H9 (cell line): ENCODE measurements at regions not wholly inside any gene's neighbourhood (a gene's known extent, or its start where the extent isn't known, plus 50 kb on each side); places are given as distances from the start of the nearest gene placed in this dataset.

Experiments
- DNase-seq: peaks from one replicate; pipeline ENCODE4 v3.0.0-alpha.2; 2017
- H2AFZ ChIP-seq: one replicate; pipeline ENCODE4 v1.6.1; 2013; ENCODE audit warnings: mild to moderate bottlenecking, low read length, control low read depth, moderate library complexity
- H2AK5ac ChIP-seq: 2 replicates; pipeline ENCODE4 v1.6.1; 2013; ENCODE audit warnings: low read length, control low read depth, mixed read lengths; ENCODE audit not compliant: insufficient read length
- H2BK120ac ChIP-seq: one replicate; pipeline ENCODE4 v1.6.1; 2013; ENCODE audit warnings: low read depth, mild to moderate bottlenecking, low read length, control low read depth, inconsistent platforms; ENCODE audit not compliant: poor library complexity, severe bottlenecking
- H2BK12ac ChIP-seq: 2 replicates; pipeline ENCODE4 v1.6.1; 2013; ENCODE audit warnings: low read length, control low read depth, mixed read lengths, low read depth; ENCODE audit not compliant: insufficient read length
- H2BK15ac ChIP-seq: 2 replicates; pipeline ENCODE4 v1.6.1; 2013; ENCODE audit warnings: low read depth, low read length, control low read depth
- H2BK20ac ChIP-seq: one replicate; pipeline ENCODE4 v1.6.1; 2013; ENCODE audit warnings: low read depth, mild to moderate bottlenecking, low read length, control low read depth, inconsistent platforms; ENCODE audit not compliant: poor library complexity, severe bottlenecking
- H2BK5ac ChIP-seq: 2 replicates; pipeline ENCODE4 v1.6.1; 2013; ENCODE audit warnings: low read length, control low read depth, mixed read lengths; ENCODE audit not compliant: insufficient read length
- H3K14ac ChIP-seq: 2 replicates; pipeline ENCODE4 v1.6.1; 2013; ENCODE audit warnings: low read length, control low read depth; ENCODE audit not compliant: insufficient read depth
- H3K18ac ChIP-seq: 2 replicates; pipeline ENCODE4 v1.6.1; 2013; ENCODE audit warnings: low read depth, mild to moderate bottlenecking, mixed read lengths, low read length, control low read depth; ENCODE audit not compliant: insufficient read length
- H3K23ac ChIP-seq: 2 replicates; pipeline ENCODE4 v1.6.1; 2013; ENCODE audit warnings: low read length, control low read depth, mixed read lengths, low read depth; ENCODE audit not compliant: insufficient read length
- H3K23me2 ChIP-seq: 2 replicates; pipeline ENCODE4 v1.6.1; 2013; ENCODE audit warnings: low read depth, mild to moderate bottlenecking, mixed read lengths, low read length, control low read depth; ENCODE audit not compliant: insufficient read length, poor library complexity, severe bottlenecking
- H3K27ac ChIP-seq: 2 replicates; pipeline ENCODE4 v1.5.1; 2013; ENCODE audit warnings: low read length, control low read depth, mixed read lengths, low read depth; ENCODE audit not compliant: insufficient read length
- H3K27me3 ChIP-seq: 2 replicates; pipeline ENCODE4 v1.6.1; 2013; ENCODE audit warnings: low read length, control low read depth, inconsistent platforms; ENCODE audit not compliant: insufficient read depth
- H3K4ac ChIP-seq: 2 replicates; pipeline ENCODE4 v1.6.1; 2013; ENCODE audit warnings: low read depth, mild to moderate bottlenecking, control low read depth, inconsistent platforms, low read length, moderate library complexity
- H3K4me1 ChIP-seq: 2 replicates; pipeline ENCODE4 v1.6.1; 2013; ENCODE audit warnings: low read length, control low read depth, inconsistent platforms; ENCODE audit not compliant: insufficient read depth
- H3K4me2 ChIP-seq: 2 replicates; pipeline ENCODE4 v1.6.1; 2013; ENCODE audit warnings: low read length, control low read depth, mixed read lengths; ENCODE audit not compliant: insufficient read length, insufficient read depth
- H3K56ac ChIP-seq: 2 replicates; pipeline ENCODE4 v1.6.1; 2013; ENCODE audit warnings: low read depth, mild to moderate bottlenecking, mixed read lengths, low read length, control low read depth; ENCODE audit not compliant: insufficient read length
- H3K79me1 ChIP-seq: 2 replicates; pipeline ENCODE4 v1.6.1; 2013; ENCODE audit warnings: low read depth, mild to moderate bottlenecking, moderate library complexity, low read length, control low read depth, inconsistent platforms; ENCODE audit not compliant: insufficient read depth, poor library complexity, severe bottlenecking
- H3K79me2 ChIP-seq: 2 replicates; pipeline ENCODE4 v1.6.1; 2013; ENCODE audit warnings: low read length, control low read depth, inconsistent platforms; ENCODE audit not compliant: insufficient read depth
- H3K9ac ChIP-seq: 2 replicates; pipeline ENCODE4 v1.6.1; 2013; ENCODE audit warnings: low read length, control low read depth, mixed read lengths; ENCODE audit not compliant: insufficient read length; ENCODE audit errors: extremely low read depth
- H3K9me3 ChIP-seq: one replicate; pipeline ENCODE4 v1.6.1; 2013; ENCODE audit warnings: low read depth, low read length, inconsistent platforms; ENCODE audit not compliant: control insufficient read depth
- H3T11ph ChIP-seq: one replicate; pipeline ENCODE4 v1.6.1; 2013; ENCODE audit warnings: mild to moderate bottlenecking, low read length, control low read depth, inconsistent platforms
- H4K20me1 ChIP-seq: one replicate; pipeline ENCODE4 v1.6.1; 2013; ENCODE audit not compliant: control insufficient read depth, insufficient read length, insufficient read depth
- H4K5ac ChIP-seq: 2 replicates; pipeline ENCODE4 v1.6.1; 2013; ENCODE audit warnings: low read depth, mild to moderate bottlenecking, mixed read lengths, low read length, control low read depth; ENCODE audit not compliant: insufficient read length
- H4K8ac ChIP-seq: replicated peaks from 2 replicates; pipeline ENCODE4 v1.6.1; 2013; ENCODE audit warnings: low read length, control low read depth, mixed read lengths, low read depth; ENCODE audit not compliant: insufficient read length
- H4K91ac ChIP-seq: 2 replicates; pipeline ENCODE4 v1.6.1; 2013; ENCODE audit warnings: low read depth, mild to moderate bottlenecking, moderate library complexity, mixed read lengths, low read length, control low read depth; ENCODE audit not compliant: insufficient read length
- H3K27ac Mint-ChIP-seq, 3 experiments: 2 replicates in 2 of 3; 3 replicates in 1 of 3; pipeline ENCODE4 v1.8.0; 2020 to 2021; ENCODE audit warnings: mixed read lengths in 3 of 3, mild to moderate bottlenecking in 1 of 3, moderate library complexity in 1 of 3
- H3K27me3 Mint-ChIP-seq: 2 replicates; pipeline ENCODE4 v1.8.0; 2021; ENCODE audit warnings: low read depth, mild to moderate bottlenecking, moderate library complexity, mixed read lengths
- H3K36me3 Mint-ChIP-seq, 3 experiments: 2 replicates in 2 of 3; 3 replicates in 1 of 3; pipeline ENCODE4 v1.8.0; 2020 to 2021; ENCODE audit warnings: low read depth in 3 of 3, mixed read lengths in 3 of 3; ENCODE audit not compliant: insufficient read depth in 1 of 3
- H3K4me1 Mint-ChIP-seq, 2 experiments: 2 replicates each; pipeline ENCODE4 v1.8.0; 2020; ENCODE audit warnings: mixed read lengths in 2 of 2
- H3K4me3 Mint-ChIP-seq, 2 experiments: 2 replicates in 1 of 2; 3 replicates in 1 of 2; pipeline ENCODE4 v1.8.0; 2020 to 2021; ENCODE audit warnings: mild to moderate bottlenecking in 2 of 2, mixed read lengths in 2 of 2, moderate library complexity in 1 of 2
- H3K9me3 Mint-ChIP-seq, 2 experiments: 2 replicates in 1 of 2; 3 replicates in 1 of 2; pipeline ENCODE4 v1.8.0; 2020; ENCODE audit warnings: mild to moderate bottlenecking in 2 of 2, mixed read lengths in 2 of 2, moderate library complexity in 1 of 2
- CTCF ChIP-seq: fragments of 200-600 bp; sonication (generic); conservative IDR thresholded peaks from 3 replicates; pipeline ENCODE4 v1.8.0; 2021; ENCODE audit warnings: antibody characterized with exemption, mild to moderate bottlenecking
- WGBS: extraction: QIAGEN DNeasy Blood & Tissue Kit; methylation state at CpG from one replicate; pipeline ENCODE4 v1.1.7; 2013; ENCODE audit warnings: missing lambda C conversion rate, low lambda C conversion rate, mixed read lengths; ENCODE audit not compliant: insufficient read length; ENCODE audit errors: extremely low coverage; 5-methylcytosine and 5-hydroxymethylcytosine counted together

- TF ChIP-seq CTCF, result no peak
- Histone ChIP-seq H4K5ac (no peak overlapping the region), H3K4me1 (no peaks in the 10 kb centered on the region), H2BK12ac (no peak overlapping the region), H2AFZ (no peak overlapping the region), H4K20me1 (no peaks in the 10 kb centered on the region), H3K14ac (no peak overlapping the region), H3K23ac (no peak overlapping the region), H3K4me2 (no peak overlapping the region), H3K79me2 (no peaks in the 10 kb centered on the region), H4K8ac (no peak overlapping the region), H3K27ac (no peak overlapping the region), H2BK120ac (no peak overlapping the region), H3K9me3 (no peaks in the 10 kb centered on the region), H3K56ac (no peak overlapping the region), H3K23me2 (no peaks in the 10 kb centered on the region), H3K9ac (no peak overlapping the region), H2BK5ac (no peak overlapping the region), H3T11ph (no peak overlapping the region), H3K27me3 (no peaks in the 10 kb centered on the region), H2AK5ac (no peak overlapping the region), H4K91ac (no peak overlapping the region), H2BK20ac (no peak overlapping the region), H2BK15ac (no peak overlapping the region), H3K18ac (no peak overlapping the region), H3K79me1 (no peaks in the 10 kb centered on the region), H3K4ac (no peak overlapping the region)
- Mint-ChIP-seq H3K4me1 (peaks cover 3 to 8% of the 10 kb centered on the region in 2 experiments; a peak in 3 of 4 replicates), H3K36me3 (no peaks in the 10 kb centered on the region), H3K27me3 (peaks cover 2% of the 10 kb centered on the region), H3K9me3 (no peaks in the 10 kb centered on the region; a peak in 1 of 5 replicates), H3K4me3 (no peak overlapping the region), H3K27ac (no peak overlapping the region)
- DNase-seq, result no peak
- WGBS, result no CpG with 5 or more reads among the region's 4 CpGs
Measured at GRCh38 chr20:52837378-52837777, 134.8 kb upstream of the TSHZ2 start.
